ENCODE measurements at regions not wholly inside any gene's neighbourhood (a gene's known extent, or its start where the extent isn't known, plus 50 kb on each side); places are given as distances from the start of the nearest gene placed in this dataset.

GRCh38 chr16:35364263-35364662 is 1904.9 kb downstream of the TP53TG3F start:
- no peak overlapping the region for H3K27ac ChIP-seq (ENCODE audit: low read depth, low read length)
- H3K9me3 ChIP-seq (ENCODE audit: insufficient read depth, low read depth, low read length): peaks cover 36% of the 10 kb centered on the region
- H3K4me1 ChIP-seq (ENCODE audit: insufficient read depth, low read length): no peaks in the 10 kb centered on the region
- no peak overlapping the region for H2AFZ ChIP-seq (ENCODE audit: low read depth, low read length)
- Mint-ChIP-seq H3K9me3 (ENCODE audit: unreplicated experiment) (peaks cover 2% of the 10 kb centered on the region), H3K4me1 (ENCODE audit: low read depth, unreplicated experiment) (no peaks in the 10 kb centered on the region), H3K36me3 (ENCODE audit: low read depth, unreplicated experiment) (no peaks in the 10 kb centered on the region), H3K4me3 (ENCODE audit: unreplicated experiment) (no peak overlapping the region), H3K27ac (ENCODE audit: unreplicated experiment) (no peak overlapping the region), H3K27me3 (ENCODE audit: low read depth, unreplicated experiment) (no peaks in the 10 kb centered on the region)
- H3K36me3 ChIP-seq (ENCODE audit: insufficient read depth, low read length): no peaks in the 10 kb centered on the region
- H3K79me2 ChIP-seq (ENCODE audit: insufficient read depth, low read length): no peaks in the 10 kb centered on the region
- no peaks in the 10 kb centered on the region for H4K20me1 ChIP-seq (ENCODE audit: insufficient read depth, low read length)
- H3K27me3 ChIP-seq (ENCODE audit: insufficient read depth, low read length): no peaks in the 10 kb centered on the region
- H3K4me2 ChIP-seq (ENCODE audit: low read length): no peak overlapping the region
- DNase-seq (ENCODE audit: low read depth) (no peak), FAIRE-seq (no peak)
- TF ChIP-seq CTCF (IDR thresholded peaks at IDR 0.05; ENCODE audit: insufficient read depth, low read depth, low read length): no peak
- no peak for TF ChIP-seq EZH2 (IDR thresholded peaks at IDR 0.05; ENCODE audit: insufficient read depth, low read length)
- no peak overlapping the region for H3K4me3 ChIP-seq (ENCODE audit: insufficient read depth, low read depth, low read length)
- H3K9ac ChIP-seq (ENCODE audit: low read length): no peak overlapping the region

- H3K27ac ChIP-seq (ENCODE audit: low read depth, low read length): no peak overlapping the region
- FAIRE-seq (no peak), DNase-seq (ENCODE audit: low read depth) (no peak)
- no peaks in the 10 kb centered on the region for H3K27me3 ChIP-seq (ENCODE audit: insufficient read depth, low read length)
- Mint-ChIP-seq H3K27me3 (ENCODE audit: low read depth, unreplicated experiment) (no peaks in the 10 kb centered on the region), H3K4me3 (ENCODE audit: unreplicated experiment) (no peak overlapping the region), H3K36me3 (ENCODE audit: low read depth, unreplicated experiment) (no peaks in the 10 kb centered on the region), H3K4me1 (ENCODE audit: low read depth, unreplicated experiment) (no peaks in the 10 kb centered on the region), H3K9me3 (ENCODE audit: unreplicated experiment) (peaks cover 2% of the 10 kb centered on the region), H3K27ac (ENCODE audit: unreplicated experiment) (no peak overlapping the region)
- H4K20me1 ChIP-seq (ENCODE audit: insufficient read depth, low read length): no peaks in the 10 kb centered on the region
- H3K4me2 ChIP-seq (ENCODE audit: low read length): no peak overlapping the region
- no peak overlapping the region for H2AFZ ChIP-seq (ENCODE audit: low read depth, low read length)
- H3K9ac ChIP-seq (ENCODE audit: low read length): no peak overlapping the region
- no peaks in the 10 kb centered on the region for H3K36me3 ChIP-seq (ENCODE audit: insufficient read depth, low read length)
- TF ChIP-seq EZH2 (IDR thresholded peaks at IDR 0.05; ENCODE audit: insufficient read depth, low read length) (no peak), CTCF (IDR thresholded peaks at IDR 0.05; ENCODE audit: insufficient read depth, low read depth, low read length) (no peak)
- peaks cover 48% of the 10 kb centered on the region for H3K9me3 ChIP-seq (ENCODE audit: insufficient read depth, low read depth, low read length)
- H3K4me1 ChIP-seq (ENCODE audit: insufficient read depth, low read length): no peaks in the 10 kb centered on the region
- H3K79me2 ChIP-seq (ENCODE audit: insufficient read depth, low read length): no peaks in the 10 kb centered on the region
- no peak overlapping the region for H3K4me3 ChIP-seq (ENCODE audit: insufficient read depth, low read depth, low read length)
Observed at GRCh38 chr16:35365675-35366074, 1906.3 kb downstream of the TP53TG3F start.

GRCh38 chr16:35370617-35371016 is 1911.2 kb downstream of the TP53TG3F start:
- TF ChIP-seq EZH2 (IDR thresholded peaks at IDR 0.05; ENCODE audit: insufficient read depth, low read length) (no peak), CTCF (IDR thresholded peaks at IDR 0.05; ENCODE audit: insufficient read depth, low read depth, low read length) (no peak)
- DNase-seq (ENCODE audit: low read depth) (no peak), FAIRE-seq (no peak)
- Histone ChIP-seq H3K27me3 (ENCODE audit: insufficient read depth, low read length) (no peaks in the 10 kb centered on the region), H2AFZ (ENCODE audit: low read depth, low read length) (no peak overlapping the region), H3K9ac (ENCODE audit: low read length) (no peak overlapping the region), H3K4me2 (ENCODE audit: low read length) (no peak overlapping the region), H3K27ac (ENCODE audit: low read depth, low read length) (no peak overlapping the region), H4K20me1 (ENCODE audit: insufficient read depth, low read length) (no peaks in the 10 kb centered on the region), H3K79me2 (ENCODE audit: insufficient read depth, low read length) (no peaks in the 10 kb centered on the region), H3K4me1 (ENCODE audit: insufficient read depth, low read length) (no peaks in the 10 kb centered on the region), H3K4me3 (ENCODE audit: insufficient read depth, low read depth, low read length) (no peak overlapping the region), H3K9me3 (ENCODE audit: insufficient read depth, low read depth, low read length) (peaks cover 32% of the 10 kb centered on the region), H3K36me3 (ENCODE audit: insufficient read depth, low read length) (no peaks in the 10 kb centered on the region)
- Mint-ChIP-seq H3K4me1 (ENCODE audit: low read depth, unreplicated experiment) (no peaks in the 10 kb centered on the region), H3K9me3 (ENCODE audit: unreplicated experiment) (peaks cover 2% of the 10 kb centered on the region), H3K27ac (ENCODE audit: unreplicated experiment) (no peak overlapping the region), H3K36me3 (ENCODE audit: low read depth, unreplicated experiment) (no peaks in the 10 kb centered on the region), H3K4me3 (ENCODE audit: unreplicated experiment) (no peak overlapping the region), H3K27me3 (ENCODE audit: low read depth, unreplicated experiment) (no peaks in the 10 kb centered on the region)

All from astrocyte (in vitro differentiated cells and primary cell).